ENCODE measurements at regions not wholly inside any gene's neighbourhood (a gene's known extent, or its start where the extent isn't known, plus 50 kb on each side); places are given as distances from the start of the nearest gene placed in this dataset.
A peak's percentile ranks its signal among the peaks of the same experiment; 100 is the strongest.

DNA sequence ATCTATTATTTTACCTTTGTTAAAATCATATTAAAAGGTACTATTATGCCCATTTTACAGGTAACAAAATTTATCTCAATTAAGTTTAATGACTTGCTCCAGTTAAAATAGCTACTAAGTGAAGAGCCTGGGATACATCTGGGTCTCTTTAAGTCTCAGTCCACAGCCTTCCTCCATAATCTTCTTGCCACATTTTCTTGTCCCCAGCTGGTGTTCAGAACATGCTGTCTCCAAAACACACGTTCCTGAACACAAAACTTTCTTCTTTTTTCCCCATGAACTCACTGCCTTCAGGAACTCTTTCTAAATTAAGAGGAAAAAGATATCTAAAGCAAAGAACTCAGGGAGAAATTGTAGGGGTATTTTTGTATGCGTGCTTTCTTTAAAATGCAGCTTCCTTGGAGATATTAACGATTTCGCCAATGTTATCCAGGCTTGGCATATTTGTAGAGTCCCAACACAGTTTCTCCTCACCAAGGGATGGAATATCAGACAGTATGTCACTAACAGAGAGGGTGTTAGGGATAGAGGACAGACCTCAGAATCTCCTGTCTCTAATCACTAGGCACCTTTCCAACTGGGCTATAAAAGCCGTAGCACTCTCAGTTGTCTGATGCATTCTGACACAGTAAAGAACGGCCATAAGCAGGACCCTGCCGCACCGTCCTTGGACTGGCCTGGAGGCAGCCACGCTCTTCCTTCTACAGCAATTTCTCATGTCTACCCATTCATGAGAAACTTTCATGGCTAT is 232.8 kb upstream of the BLID start:
- no peak for DNase-seq (ENCODE audit: low spot score)

DNA sequence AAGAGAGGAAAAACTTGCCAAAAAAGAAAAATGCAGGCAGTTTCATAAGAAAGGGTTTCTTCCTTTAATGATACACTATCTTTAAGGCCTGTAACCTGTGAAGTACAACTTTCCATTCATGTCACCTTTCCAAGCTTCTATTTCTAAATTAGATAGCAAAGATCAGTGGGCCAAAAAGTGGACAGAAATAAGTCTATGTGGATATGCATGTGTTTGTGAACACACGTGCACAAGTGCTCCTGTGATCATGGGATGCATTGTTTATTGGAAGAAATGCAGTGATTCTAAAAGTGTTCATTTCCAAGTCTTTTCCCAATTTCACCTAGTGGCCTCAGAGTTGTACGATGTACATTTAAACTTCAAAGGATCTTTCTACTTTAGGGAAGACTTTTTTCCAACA is 230.0 kb upstream of the BLID start:
- no peak for DNase-seq (ENCODE audit: low spot score)

DNA sequence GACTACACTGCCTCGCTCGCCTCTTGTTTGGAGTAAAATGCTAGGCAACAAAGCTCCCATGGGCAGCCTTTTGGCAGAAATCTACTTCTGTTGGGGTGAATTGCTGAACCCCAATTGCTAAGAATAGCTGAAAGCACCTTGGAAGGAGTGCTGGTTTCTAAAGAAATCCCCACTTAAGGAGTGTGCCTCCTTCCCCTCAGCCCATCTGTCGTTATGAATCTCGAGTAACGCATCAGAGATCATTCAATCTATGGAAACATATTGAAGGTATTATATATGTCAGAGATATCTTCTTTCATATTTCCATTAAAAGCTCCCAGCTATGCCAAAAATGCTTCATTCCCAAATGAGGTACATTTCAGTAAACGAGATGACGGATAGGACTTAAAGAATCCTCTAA is 229.6 kb upstream of the BLID start:
- no peak for DNase-seq (ENCODE audit: low spot score)

DNA sequence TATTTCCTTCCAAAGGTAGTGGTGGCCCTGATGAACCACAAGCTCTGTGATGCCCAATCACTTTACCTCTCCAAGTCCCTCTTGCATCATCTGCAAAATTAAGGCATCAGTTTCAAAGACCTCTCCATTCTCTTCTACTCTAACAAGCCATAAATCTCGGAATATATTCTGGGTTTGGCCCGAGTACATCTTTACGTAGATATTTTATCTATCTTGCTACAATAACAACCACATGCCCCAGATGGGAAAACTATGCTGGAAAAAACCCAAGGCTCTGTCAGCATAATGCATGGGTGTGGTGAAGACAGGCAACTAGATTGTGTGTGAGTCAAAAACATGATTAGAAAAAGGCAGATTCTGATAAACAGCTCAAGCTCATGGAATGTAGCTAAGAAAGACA is 228.2 kb upstream of the BLID start:
- no peak for DNase-seq (ENCODE audit: low spot score)

DNA sequence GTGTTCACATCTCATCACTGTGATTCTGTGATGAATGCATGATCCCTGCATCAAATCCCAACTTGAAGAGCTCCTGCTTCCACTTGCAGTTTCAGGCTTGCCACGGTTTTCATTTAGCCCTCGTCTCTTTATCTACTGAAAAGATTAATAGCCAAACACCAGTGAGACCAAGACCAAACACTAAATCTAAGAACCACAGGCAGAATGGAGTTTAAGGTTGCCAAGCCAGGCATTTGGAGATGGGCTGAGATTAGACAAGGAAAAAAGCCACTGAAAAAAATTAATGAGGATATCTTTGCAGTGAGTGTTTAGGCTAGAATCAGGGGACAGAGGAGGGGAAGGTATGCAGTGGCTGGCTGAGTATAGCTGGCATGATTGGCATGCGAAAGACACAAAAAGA is 227.2 kb upstream of the BLID start:
- no peak for DNase-seq (ENCODE audit: low spot score)

DNA sequence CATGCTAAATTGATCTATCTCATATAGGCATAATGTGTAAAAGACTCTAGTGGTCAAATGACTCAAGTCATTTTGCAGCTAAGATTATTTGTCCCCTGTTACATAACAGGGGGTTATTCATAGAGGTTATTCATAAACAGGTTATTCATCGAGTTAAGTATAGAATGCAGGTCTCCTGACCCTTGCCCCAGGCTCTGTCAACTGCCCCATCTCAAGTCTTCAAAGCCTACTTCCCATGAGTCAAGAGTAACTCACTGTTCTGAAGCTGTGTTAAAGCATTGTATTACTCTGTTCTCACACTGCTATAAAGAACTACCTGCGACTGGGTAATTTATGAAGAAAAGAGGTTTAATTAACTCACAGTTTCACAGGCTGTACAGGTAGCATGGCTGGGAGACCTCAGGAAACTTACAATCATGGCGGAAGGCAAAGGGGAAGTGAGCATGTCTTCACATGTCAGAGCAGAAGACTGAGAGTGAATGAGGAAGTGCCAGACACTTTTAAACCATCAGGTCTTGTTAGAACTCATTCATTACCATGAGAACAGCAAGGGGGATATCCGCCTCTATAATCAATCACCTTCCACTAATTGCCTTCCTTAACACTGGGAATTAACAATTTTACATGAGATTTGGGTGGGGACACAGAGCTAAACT is 226.2 kb upstream of the BLID start:
- DNase-seq (ENCODE audit: low spot score), result no peak

DNA sequence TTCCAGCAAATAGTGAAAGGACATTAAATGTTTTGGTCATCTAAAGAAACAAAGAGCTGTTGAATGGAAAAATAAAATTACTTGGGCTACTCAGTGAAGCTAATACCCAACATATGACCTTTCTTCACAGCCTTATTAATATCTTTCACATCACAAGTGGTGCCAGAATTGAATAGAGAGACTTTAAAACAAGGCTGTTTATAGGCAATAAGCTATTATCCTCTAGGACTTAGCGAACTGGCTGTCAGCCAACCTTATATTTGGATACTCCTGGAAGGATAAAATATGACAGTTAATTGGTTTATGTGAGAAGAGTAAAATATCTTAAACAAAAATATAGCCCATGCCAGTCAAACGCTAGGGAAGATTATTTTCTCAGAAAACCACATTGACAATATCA is 225.5 kb upstream of the BLID start:
- no peak for DNase-seq (ENCODE audit: low spot score)

DNA sequence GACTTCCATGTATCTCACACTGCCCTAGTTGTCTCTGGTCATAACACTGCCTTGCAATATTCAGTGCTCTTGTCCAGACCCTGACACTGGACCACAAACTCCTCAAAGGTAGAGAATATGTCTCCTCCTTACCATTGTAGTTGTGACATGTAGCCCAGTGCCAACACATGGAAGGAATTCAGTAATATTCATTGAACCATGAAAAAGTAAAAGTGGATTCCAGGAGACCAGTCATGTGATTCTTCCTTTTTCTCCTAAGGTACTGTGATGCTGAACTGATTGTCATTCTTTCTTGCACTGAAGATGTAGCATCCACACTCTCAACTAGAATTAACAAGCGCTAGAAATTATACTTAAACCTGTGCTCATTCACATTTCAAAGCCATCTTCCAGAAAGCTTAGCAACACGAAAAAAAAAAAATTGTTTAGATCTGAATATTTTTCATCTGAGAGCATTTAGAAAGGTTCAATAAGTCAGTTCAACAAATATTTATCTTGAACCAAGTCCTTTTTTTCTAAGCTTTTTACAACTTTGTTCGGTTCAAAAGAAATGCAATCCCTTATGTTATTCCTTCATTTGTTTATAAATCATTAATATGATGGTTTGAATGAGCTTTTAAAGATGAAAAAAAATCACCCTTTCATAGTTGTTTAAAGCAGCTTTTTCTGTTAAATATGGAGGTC is 224.7 kb upstream of the BLID start:
- no peak for DNase-seq (ENCODE audit: low spot score)

DNA sequence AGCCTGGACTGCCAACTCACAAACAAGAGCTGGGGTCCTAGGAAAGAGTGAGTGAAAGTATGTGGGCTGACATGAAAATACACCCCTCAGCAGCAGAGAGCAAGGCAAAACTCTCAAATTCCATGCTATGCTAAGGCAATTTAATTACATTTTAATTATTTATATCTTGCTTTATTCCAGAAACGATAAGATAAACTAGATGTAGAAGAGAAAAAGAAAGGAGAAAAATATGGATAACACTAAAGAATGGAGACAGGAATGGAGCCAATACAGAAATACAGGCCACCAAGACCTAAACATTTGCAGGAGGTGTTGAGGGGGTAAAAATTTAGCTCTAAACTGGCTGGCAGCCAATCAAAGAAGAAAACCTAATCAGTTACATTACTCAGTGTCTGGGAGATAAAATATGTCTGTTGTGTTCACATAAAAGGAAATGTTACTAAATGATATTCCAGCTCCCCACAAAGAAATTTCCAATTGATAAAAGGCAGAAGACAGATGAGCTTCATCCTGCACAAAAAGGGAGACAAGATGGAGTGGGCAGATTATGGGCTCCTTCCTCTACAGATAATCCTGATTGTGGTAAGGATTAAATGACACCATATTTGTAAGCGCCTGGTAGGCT is 223.5 kb upstream of the BLID start:
- no peak for DNase-seq (ENCODE audit: low spot score)

DNA sequence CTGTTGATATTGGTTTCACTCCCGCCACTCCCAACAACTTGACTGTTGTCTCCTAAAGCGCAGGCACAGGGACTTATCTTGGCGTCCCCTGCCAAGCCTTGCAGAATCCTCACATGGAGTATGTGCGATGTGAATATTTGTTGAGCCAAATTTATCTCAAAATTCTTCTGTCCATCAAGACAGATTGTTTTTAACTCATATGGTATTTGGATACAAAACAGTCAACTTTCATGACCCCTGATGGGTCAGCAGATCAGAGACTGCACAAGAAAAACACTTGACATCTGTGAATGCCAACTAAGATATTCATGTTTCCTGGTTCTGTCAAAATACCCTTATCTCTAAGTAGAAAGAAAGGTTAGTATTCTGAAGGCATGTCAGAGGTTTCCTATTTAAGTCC is 221.7 kb upstream of the BLID start:
- DNase-seq (ENCODE audit: low spot score), result no peak

DNA sequence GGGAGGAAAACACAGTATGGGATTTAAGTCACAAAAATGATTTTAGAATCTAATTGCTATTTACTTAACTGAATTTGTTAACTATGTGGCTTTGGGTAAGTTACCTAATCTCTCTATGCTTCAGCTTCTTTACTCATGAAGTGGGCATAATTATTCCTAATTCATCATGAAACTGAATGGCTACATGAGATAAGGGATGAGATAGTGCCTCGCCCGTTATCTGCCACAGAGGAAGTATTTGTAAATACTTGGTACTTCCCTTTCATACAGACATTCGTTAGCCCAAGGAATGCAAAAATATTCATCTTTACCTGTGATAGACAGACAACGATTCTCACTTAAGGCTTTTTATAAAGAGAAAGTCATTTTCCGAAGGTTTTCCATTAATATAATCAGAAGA is 221.2 kb upstream of the BLID start:
- DNase-seq (ENCODE audit: low spot score), result no peak

DNA sequence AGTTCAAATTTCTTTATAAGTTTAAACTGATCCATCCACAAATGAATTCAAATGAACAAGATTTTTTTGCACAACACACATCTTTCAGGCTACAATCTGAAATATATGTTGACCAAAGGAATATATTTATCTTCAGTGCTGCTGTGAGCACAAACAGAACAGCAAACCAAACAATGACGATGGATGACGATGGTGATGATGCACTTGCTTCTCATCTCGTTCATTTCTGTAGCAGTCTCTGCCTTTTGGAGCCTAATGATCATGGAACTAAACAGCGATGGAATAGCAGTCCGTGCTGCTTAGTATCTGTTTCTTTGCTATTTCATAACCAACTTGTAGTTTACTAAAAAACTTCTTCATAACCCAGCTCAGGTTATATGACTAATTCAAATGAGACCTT is 220.7 kb upstream of the BLID start:
- DNase-seq (ENCODE audit: low spot score), result no peak

DNA sequence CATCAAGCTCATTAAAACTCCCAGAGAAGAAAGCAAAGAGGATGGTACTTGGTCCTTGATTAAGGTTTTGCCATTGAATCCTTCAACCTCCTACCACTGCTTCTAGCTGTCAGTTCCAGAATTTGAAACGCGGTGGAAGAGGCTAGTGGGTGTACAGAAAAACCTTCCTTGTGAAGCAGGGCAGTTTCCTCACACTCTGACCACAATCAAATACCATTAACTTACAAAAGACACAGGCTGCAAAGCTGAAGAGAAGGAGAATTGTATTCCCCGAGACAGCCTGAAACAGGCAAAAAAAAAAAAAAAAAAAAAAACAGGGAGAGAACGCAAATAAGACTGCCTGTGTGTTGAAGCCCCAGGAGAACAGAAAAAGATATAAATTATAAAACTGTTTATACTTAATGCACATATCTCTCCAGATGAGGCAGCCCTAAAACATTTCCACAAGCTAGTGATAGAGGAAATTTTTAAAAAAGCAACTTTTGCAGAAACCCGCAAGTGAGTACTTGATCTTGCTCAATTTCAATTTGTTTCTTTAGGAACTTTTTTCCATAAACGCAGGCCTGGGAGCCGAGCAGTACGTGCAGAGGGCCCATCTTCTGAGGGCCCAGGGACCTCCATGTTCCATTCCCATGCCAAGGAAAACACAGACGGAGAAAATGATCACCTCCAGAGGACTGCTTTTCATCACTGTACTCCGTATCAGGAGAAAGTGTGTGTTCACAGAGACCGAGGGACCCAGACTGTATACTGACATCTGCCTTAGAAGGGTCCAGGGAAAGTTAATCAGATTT is 218.7 kb upstream of the BLID start:
- DNase-seq (ENCODE audit: low spot score), result peak; percentile 49

DNA sequence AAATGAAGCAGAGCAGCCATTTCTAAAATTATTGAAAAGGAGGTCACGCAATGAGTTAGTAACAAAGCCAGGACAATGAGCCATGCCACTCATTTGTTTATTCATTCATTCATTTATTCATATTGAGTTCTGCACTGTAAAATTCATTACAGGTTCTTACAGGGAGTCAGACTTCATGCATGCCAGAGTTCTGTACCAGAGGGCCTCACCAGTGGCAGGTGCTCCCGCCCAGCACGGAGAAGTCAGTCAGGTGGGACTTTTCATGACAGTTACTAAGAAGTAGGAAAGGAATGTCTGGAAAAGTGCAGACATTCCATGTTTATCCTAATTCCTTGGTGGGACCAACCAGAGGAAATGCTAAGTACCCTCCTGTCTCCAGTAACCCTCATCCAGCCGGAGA is 217.5 kb upstream of the BLID start:
- DNase-seq (ENCODE audit: low spot score), result no peak

DNA sequence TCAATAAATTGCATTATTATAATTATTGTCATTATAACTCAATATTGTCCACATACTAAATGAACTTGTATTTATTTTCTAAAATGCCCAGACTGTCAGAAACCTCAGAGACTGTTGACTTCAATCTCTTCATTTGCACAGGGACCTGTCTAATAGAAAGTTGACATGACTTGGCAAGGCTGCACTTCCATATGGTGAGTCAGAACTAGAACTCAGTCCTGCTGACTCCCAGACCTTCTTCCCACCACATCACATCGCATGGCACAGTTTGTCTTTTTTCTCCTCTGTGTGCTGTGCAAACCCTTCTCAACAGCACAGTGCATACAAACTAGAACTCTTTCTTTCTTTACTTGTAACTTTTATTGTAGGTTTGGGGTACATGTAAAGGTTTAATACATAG is 215.1 kb upstream of the BLID start:
- no peak for DNase-seq (ENCODE audit: low spot score)

DNA sequence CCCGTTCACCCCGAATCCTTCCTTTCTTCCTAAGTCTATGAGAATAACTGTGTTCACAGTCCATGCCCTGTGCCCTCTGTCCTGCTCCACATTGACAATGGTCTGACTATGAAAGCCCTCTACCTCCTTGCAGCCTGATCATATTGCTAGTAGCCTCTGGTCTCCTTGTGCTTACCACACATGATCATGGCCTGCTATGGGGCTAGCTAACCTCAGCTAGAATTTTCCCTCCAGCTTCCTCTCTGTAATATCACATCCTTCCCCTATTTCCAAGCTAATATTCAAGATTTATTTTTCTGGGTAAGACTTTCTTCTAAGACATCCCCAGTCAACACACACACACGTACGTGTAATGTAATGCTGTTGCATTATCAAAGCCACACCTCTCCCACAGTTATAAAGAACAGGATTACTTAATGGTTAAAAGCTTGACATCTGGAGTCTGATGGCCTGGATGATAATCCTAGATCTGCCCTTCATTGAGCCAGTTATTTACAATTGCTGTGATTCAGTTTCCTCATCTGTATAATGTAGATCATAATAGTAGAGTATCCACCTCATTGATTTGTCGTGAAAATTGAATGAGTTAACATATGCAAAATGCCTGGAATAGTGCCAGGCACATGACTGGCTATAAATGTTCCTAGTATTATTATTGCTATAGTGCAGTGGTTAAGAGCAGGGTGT is 214.4 kb upstream of the BLID start:
- no peak for DNase-seq (ENCODE audit: low spot score)

DNA sequence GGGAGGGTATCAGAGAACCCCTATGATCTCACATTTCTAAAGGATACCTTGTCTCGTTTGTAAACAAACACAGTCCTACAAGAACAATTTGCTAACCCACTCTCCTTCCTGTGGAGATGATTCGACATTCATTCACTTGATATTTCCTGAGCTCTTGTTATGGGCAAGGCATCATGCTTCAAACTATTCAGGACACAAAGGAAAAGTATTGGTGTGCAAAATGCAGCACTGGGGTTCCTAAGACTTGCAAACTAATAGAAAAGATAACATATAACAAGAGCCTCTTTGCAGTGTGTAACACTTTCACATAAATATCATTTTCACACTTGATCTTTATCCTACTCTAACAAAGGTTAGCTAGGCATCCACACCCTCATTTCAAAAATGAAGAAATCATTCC is 211.5 kb upstream of the BLID start:
- no peak for DNase-seq (ENCODE audit: low spot score)

DNA sequence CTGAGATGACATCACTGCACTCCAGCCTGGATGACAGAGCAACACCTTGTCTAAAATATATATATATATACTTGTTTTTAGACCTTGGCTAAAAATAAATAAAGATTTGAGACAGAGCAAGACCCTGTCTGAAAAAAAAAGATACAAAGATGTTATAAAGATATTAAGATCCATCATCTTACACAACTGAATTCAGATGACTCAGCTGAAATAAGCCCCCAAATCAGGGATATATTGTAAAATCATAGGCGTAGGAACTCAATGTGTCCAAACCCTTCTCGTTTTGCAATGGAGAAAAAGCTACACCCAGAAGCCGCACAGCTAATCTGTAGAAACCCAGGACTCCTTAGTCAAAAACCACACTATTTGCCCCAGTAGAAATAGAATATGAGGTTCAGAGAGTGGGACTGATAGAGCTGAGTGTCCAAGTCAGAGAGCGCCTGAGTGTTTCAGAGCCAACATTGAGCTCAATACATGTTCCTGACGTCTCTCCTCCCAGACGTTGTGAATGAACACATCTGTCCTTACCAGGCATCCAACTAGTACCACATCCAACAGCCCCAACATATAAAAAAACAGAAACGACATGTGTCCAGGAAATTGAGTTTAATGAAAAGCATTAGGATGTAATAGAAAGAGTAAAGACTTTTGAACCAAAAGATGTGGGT is 207.9 kb upstream of the BLID start:
- no peak for DNase-seq (ENCODE audit: low spot score)

DNA sequence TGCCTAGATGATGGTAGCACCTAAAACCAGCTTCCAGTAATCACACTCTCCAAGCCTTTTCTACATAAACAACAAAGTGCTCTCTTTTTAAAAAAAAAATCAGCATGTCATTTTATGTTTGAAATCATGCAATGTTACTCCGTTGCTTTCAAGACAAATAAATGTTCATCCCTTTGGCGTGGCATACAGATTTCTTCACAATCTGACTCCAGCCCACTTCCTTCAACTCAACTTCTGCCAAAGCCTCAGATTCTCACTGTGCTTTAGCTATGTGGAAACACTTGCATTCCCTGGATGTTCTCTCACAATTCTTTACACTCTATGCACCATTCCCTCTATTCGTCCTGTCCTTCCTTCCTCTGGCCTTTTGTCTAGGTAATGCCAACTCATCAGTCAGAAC is 206.3 kb upstream of the BLID start:
- DNase-seq (ENCODE audit: low spot score), result no peak

DNA sequence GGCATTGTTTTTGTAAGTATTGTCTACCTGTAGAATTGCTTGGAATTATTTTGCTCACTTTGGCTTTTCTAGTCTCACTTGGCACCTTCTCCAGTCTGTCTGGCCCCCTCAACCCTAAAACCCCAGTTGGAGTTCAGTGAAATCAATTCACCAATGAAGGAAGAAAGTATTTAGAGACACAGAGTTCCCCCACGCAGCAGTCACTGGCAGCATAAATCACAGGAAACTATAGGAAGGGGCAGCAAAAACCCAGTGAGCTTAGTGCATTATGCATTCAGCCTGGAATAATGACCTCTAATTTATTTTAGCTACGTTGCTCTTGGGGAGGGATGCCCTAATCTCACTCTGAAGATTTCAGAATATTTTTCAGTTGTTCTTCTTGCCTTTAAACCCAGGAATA is 204.7 kb upstream of the BLID start:
- no peak for DNase-seq (ENCODE audit: low spot score)
